ENCODE measurements at regions not wholly inside any gene's neighbourhood (a gene's known extent, or its start where the extent isn't known, plus 50 kb on each side); places are given as distances from the start of the nearest gene placed in this dataset.
A peak's percentile ranks its signal among the peaks of the same experiment; 100 is the strongest.

- no peak for DNase-seq
Measured at GRCh38 chr3:35336601-35337000, 302.7 kb upstream of the ARPP21 start.

DNA sequence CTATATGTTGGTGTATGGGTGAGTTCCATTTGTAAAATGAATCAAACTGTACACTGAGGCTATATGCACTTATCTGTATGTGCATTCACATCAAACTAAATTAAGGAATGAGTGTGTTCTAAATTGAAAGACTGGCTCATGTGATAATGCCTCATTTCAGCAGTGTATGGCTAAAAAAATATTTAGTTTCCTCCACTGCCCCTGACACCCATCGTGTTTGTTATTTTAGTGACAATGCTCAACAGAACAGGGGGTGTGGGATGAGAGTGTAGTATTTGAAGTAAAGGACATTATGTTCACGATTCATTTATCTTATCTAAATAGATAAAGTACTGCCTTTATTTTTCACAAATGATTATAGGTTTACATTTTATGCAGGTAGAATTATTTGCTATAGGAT lies 301.1 kb upstream of the ARPP21 start:
- DNase-seq, result no peak

GRCh38 chr3:35380196-35380595 lies 259.1 kb upstream of the ARPP21 start:
- no peak for DNase-seq

DNA sequence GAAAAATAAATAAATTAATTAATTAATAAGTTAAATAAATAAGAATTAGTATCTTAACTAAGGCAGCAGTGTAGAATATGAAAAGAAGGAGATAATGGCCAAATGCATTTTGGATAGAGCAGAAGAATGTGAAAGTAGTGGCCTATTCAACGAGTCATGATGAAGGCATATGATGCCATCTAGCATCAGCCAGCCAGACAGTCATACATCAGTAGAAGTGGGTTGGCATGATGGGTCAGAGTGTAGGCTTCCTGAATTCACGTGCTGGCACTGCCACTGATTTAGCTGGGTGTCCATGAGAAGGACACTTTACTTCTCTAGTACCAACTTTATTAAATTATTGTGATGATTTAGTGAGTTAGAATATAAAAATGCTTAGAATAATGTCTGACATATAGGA lies 256.1 kb upstream of the ARPP21 start:
- peak; percentile 15 for DNase-seq

- DNase-seq, result peak; percentile 61
Measured at GRCh38 chr3:35383719-35384555, 255.4 kb upstream of the ARPP21 start.

GRCh38 chr3:35385271-35385670 lies 254.1 kb upstream of the ARPP21 start:
- DNase-seq, result no peak

DNA sequence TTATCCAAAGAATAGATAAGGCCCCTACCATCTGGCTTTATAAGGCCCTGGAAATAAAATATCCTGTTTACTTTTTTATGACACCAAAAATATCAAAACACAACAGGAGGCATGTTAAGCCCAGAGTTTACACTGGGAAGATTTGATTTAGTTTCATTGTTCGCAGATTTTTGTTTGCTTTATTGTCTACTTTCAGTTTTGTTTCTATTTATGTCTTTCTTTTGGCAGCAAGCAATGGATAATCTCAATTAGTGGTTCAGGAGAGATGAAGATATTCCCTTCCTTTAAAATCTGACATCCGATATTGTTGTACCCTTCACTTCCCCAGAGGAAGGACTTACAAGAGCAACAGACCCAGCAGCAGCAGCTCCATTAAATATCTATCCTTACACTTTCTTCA lies 249.4 kb upstream of the ARPP21 start:
- DNase-seq, result no peak

- DNase-seq, result no peak
Measured at GRCh38 chr3:35392187-35392586, 247.1 kb upstream of the ARPP21 start.

DNA sequence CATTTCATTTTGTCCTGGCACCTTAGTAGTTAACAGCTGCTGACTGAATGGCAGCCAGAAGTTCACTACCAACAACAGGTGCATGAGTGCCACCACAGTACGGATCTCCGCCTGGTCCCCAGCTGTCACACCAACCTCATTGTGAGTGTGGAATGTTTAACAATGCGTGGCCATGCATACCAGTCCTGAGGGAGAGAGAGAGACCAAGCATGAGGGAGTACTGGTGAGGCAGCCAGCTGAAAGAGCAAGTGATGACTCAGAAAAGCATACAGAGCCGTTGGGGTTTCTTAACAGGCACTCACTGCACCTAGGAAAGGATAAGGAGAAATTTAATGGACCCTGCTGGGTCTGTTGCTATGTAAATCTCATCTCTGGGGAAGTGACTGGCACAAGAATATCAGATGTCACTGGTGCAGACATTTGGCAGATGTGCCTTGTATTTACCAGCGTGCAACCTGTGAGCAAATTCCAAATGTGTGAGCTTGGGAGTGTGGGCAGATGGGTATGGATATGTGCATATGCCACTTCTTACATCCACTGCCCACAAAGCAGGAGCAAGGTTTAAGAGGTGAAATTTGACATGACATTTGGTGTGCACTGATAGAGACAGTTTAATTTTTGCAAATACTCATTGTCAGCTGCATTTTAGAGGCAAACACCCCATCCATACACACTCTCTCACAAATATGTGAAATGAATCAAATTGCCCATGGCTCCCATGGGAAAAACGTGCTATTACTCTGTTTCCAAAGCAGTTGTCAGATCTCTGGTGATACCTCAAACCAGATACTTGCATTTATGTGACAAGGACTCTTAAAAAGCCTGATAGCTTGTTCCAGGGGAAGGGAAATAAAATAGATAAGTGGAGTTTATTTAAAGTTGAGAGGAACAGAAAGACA lies 245.2 kb upstream of the ARPP21 start:
- DNase-seq, result peak; percentile 88

DNA sequence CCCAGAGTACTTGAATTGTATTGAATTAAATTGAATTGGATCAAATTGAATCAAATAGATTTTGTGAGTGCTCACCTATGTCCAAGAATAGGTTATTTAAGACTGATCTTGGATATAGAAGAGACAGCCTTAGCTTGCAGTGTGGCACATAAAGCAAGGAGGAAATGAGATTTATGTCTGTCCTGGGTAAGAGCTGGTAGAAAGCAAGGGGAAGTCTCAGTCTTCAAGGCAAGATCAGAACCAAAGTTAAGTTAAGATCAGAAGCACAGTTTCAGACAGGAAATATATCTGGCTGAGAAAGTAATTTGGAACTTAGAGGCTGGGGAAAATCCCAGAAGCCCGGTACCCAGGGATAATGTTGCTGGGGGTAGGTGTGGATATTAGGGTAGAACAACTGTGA lies 244.4 kb upstream of the ARPP21 start:
- DNase-seq, result no peak

DNA sequence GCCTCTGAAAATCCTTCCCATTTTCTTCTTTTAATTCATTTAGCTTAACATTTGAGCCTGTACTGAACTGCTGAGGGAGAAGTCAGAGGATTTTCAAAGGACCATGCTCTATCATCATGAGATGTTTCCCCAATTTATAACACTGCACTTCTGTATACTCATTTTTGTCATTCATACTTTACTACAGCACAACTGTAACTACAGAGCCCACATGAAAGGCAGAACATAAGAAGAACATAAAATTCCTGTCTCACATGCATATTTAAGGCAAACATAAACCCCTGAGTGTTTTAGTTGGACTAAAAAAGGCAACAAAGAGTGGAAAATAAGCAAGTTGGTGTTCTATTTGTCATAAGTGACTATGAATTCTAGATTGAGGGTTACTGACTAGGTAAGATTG lies 237.7 kb upstream of the ARPP21 start:
- DNase-seq, result no peak

DNA sequence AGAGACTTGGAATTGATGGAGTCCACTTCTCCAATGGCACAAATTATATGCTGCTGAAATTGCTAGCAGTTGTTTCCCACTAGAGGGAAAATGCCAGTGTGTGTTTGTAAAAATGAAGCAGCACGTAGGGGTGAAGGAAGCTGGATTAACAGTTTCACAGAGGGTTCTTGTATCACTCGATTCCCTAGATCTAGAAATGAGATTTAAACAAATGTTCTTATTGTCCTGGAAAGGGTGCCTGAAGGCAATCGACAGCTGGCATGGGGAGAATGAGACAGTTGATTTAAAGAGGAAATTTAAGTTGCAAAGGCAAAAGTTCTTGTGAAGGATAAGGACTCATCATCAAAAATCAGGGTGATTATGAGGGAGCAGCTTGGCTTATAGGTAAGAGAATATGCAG lies 234.8 kb upstream of the ARPP21 start:
- DNase-seq, result no peak

DNA sequence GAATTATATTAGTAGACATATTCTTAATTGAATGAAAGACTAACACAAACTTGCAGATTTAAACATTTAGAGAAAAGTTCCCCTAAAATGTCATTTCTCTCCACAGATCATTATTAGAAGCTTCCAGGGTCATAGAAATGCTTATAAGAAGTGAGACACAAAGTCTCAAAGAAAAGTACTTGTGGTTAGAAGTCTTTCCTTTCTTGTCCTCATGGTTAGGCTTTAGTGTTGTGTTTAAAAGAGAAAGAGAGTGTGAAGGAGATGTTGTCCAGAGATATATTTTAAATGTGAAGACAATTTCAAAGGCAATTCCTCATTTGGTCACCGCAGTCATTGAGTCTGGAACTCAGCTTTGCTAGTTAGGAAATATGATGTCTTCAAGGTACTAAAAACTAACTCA lies 230.4 kb upstream of the ARPP21 start:
- DNase-seq, result no peak

GRCh38 chr3:35409991-35410390 lies 229.3 kb upstream of the ARPP21 start:
- no peak for DNase-seq

- no peak for DNase-seq
Measured at GRCh38 chr3:35413483-35413882, 225.8 kb upstream of the ARPP21 start.

GRCh38 chr3:35417080-35417479 lies 222.2 kb upstream of the ARPP21 start:
- DNase-seq, result no peak

DNA sequence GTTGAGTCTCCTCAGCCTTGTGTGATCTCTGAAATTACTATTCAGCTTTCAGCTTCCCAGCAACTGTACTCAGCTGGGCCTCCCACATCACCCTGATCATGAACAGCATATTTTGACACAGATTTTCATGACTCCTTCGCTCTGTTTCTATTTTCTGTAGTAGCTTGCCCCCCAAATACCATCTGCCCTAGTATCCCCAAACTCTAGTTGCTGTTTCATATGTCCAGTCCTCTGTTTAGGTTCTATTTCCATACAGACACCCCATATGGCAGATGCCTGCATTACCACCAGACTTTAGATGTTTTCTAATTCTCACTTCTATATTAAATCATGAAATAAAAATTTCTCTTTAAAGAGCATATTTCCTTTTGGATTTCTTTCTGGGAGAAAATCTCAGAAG lies 217.2 kb upstream of the ARPP21 start:
- DNase-seq, result no peak

GRCh38 chr3:35422836-35423601 lies 216.3 kb upstream of the ARPP21 start:
- no peak for DNase-seq

GRCh38 chr3:35426366-35426958 lies 212.9 kb upstream of the ARPP21 start:
- DNase-seq, result no peak

DNA sequence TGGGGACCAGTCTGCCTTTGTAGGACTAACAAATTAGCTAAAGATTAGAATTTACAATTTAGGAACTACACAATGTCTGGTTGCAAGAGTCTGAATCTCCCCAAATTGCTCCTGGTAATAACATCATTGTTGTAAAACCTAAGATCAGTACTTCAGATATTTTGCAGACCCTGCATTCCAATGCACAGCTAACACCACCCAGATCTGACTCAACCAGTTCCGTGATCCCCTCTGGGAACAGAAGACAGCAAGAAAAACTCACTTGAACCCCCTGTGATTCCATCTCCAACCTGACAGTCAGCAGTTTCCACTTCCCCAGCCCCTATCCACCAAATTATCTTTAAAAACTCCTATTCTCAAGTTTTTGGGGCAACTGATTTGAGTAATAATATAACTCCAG lies 201.9 kb upstream of the ARPP21 start:
- no peak for DNase-seq

- no peak for DNase-seq
Measured at GRCh38 chr3:35438101-35438500, 201.2 kb upstream of the ARPP21 start.

DNA sequence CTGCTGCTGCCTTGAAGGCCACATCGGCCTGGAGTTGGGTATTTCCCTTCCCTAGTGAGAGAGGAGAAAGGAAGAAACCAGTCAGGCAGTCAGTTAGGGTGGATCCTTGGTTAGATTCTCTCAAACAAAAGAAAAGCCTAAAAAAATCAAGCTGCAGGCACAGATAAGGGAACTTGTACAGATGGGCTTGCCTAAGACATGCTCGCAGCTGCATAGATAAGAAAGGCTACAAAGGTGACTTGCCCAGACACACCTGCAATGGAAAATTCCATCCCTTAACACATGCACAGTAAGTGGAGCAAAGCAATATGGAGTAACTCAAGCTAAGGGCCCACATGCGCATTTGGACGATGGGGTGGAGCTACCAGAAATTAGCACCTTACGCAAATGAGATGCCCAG lies 199.7 kb upstream of the ARPP21 start:
- no peak for DNase-seq

GRCh38 chr3:35440826-35441225 lies 198.5 kb upstream of the ARPP21 start:
- DNase-seq, result no peak

Measured in DMS53 (cell line).